ENCODE measurements at regions not wholly inside any gene's neighbourhood (a gene's known extent, or its start where the extent isn't known, plus 50 kb on each side); places are given as distances from the start of the nearest gene placed in this dataset.

GRCh38 chr12:127628645-127629044, 638.3 kb upstream of the TMEM132C start:
- FAIRE-seq = no peak
- no peak for DNase-seq

DNA sequence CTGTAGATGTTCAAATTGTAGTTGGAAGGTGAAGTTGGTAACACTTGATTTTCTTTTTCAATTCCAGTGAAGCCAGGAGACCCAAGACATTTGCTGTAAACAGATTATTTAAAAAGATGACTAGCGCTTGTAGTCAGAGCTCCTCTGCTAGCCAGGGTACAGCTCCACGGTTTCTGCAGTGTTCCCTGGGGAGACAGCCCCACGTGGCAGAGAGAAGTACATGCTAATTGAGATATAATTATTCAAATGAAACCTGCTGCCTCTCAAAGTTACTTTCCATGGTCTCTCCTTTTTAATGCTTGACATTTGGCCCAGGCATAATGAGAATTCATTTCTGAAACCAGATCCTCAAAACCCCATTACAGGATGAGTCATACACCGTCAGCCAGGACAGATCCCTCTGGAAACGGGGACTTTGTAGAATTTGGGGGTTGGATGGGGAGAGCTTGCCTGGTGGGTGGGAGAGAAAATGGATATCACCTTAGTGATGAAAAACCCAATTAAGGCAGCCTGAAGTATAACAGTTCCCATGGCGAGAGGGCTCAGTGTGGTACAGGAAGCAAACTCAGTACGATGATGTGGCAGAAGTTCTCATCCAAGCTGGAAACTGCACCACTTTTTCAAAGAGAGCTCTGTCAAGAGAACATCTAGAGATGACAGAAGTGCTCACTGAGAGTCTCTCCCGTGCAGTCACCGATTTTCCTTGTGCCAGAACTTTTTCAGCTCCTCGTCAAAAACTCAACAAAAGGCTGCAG, 637.7 kb upstream of the TMEM132C start:
- Histone ChIP-seq H3K36me3 (ENCODE audit: control insufficient read depth in 2 of 3, insufficient read depth in 3 of 3, low read length in 3 of 3) (no peaks in the 10 kb centered on the region), H3K4me3 (ENCODE audit: low read length in 3 of 3) (no peak overlapping the region), H3K9ac (ENCODE audit: low read length in 3 of 3) (no peak overlapping the region), H3K9me3 (ENCODE audit: control insufficient read depth in 2 of 3, insufficient read depth in 1 of 3, low read length in 3 of 3) (no peaks in the 10 kb centered on the region), H3K4me1 (ENCODE audit: control insufficient read depth in 2 of 3, insufficient read depth in 2 of 3, low read depth in 1 of 3, low read length in 3 of 3) (no peaks in the 10 kb centered on the region), H3K27ac (ENCODE audit: low read depth in 2 of 2, low read length in 2 of 2) (no peak overlapping the region), H3K27me3 (ENCODE audit: control insufficient read depth, insufficient read depth, low read length) (no peaks in the 10 kb centered on the region)
- FAIRE-seq (no peak), DNase-seq (no peak)
- intact Hi-C loops (cut with DNase I) = no loop called here
- TF ChIP-seq, protein P1, sequence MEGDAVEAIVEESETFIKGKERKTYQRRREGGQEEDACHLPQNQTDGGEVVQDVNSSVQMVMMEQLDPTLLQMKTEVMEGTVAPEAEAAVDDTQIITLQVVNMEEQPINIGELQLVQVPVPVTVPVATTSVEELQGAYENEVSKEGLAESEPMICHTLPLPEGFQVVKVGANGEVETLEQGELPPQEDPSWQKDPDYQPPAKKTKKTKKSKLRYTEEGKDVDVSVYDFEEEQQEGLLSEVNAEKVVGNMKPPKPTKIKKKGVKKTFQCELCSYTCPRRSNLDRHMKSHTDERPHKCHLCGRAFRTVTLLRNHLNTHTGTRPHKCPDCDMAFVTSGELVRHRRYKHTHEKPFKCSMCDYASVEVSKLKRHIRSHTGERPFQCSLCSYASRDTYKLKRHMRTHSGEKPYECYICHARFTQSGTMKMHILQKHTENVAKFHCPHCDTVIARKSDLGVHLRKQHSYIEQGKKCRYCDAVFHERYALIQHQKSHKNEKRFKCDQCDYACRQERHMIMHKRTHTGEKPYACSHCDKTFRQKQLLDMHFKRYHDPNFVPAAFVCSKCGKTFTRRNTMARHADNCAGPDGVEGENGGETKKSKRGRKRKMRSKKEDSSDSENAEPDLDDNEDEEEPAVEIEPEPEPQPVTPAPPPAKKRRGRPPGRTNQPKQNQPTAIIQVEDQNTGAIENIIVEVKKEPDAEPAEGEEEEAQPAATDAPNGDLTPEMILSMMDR (IDR thresholded peaks at IDR 0.05; ENCODE audit: borderline replicate concordance, extremely low read depth, insufficient read depth) = no peak

More at GRCh38 chr12:127628645-127629044, 638.3 kb upstream of the TMEM132C start:
- Histone ChIP-seq H3K27ac (ENCODE audit: low read depth in 2 of 2, low read length in 2 of 2) (no peak overlapping the region), H3K9ac (ENCODE audit: low read length in 3 of 3) (no peak overlapping the region), H3K36me3 (ENCODE audit: control insufficient read depth in 2 of 3, insufficient read depth in 3 of 3, low read length in 3 of 3) (no peaks in the 10 kb centered on the region), H3K4me1 (ENCODE audit: control insufficient read depth in 2 of 3, insufficient read depth in 2 of 3, low read depth in 1 of 3, low read length in 3 of 3) (no peaks in the 10 kb centered on the region), H3K9me3 (ENCODE audit: control insufficient read depth in 2 of 3, insufficient read depth in 1 of 3, low read length in 3 of 3) (no peaks in the 10 kb centered on the region), H3K4me3 (ENCODE audit: low read length in 3 of 3) (no peak overlapping the region), H3K27me3 (ENCODE audit: control insufficient read depth, insufficient read depth, low read length) (no peaks in the 10 kb centered on the region)
- TF ChIP-seq, protein P1 (IDR thresholded peaks at IDR 0.05; ENCODE audit: borderline replicate concordance, extremely low read depth, insufficient read depth) = no peak
- intact Hi-C loops (cut with DNase I) = no loop called here

DNA sequence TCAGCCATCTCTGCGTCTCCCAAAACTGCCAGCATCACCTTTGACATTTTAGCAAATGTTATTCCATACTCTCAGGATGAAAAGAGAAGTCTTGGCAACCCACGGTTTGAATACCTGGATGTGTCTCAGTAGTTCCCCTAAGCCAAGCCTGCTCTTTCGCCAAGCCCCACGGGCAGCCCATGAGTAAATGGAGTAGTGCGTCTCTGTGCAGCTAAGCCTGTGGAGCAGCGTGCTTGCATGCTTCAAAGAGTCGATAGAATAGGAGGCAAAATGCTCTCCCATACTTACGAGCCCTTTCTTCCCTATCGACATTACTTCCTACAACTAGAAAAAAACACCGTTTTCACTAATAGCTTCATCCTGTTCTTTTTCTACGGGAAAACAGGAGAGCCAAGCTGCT, 634.5 kb upstream of the TMEM132C start:
- no peak for FAIRE-seq
- TF ChIP-seq, protein P1 (IDR thresholded peaks at IDR 0.05; ENCODE audit: borderline replicate concordance, extremely low read depth, insufficient read depth) = no peak
- Histone ChIP-seq H3K36me3 (ENCODE audit: control insufficient read depth in 2 of 3, insufficient read depth in 3 of 3, low read length in 3 of 3) (no peaks in the 10 kb centered on the region), H3K9ac (ENCODE audit: low read length in 3 of 3) (no peak overlapping the region), H3K4me1 (ENCODE audit: control insufficient read depth in 2 of 3, insufficient read depth in 2 of 3, low read depth in 1 of 3, low read length in 3 of 3) (no peaks in the 10 kb centered on the region), H3K4me3 (ENCODE audit: low read length in 3 of 3) (no peak overlapping the region), H3K27me3 (ENCODE audit: control insufficient read depth, insufficient read depth, low read length) (no peaks in the 10 kb centered on the region), H3K9me3 (ENCODE audit: control insufficient read depth in 2 of 3, insufficient read depth in 1 of 3, low read length in 3 of 3) (no peaks in the 10 kb centered on the region), H3K27ac (ENCODE audit: low read depth in 2 of 2, low read length in 2 of 2) (no peak overlapping the region)
- DNase-seq = no peak
- intact Hi-C loops (cut with DNase I) = no loop called here
